ENCODE measurements at regions not wholly inside any gene's neighbourhood (a gene's known extent, or its start where the extent isn't known, plus 50 kb on each side); places are given as distances from the start of the nearest gene placed in this dataset.

DNA sequence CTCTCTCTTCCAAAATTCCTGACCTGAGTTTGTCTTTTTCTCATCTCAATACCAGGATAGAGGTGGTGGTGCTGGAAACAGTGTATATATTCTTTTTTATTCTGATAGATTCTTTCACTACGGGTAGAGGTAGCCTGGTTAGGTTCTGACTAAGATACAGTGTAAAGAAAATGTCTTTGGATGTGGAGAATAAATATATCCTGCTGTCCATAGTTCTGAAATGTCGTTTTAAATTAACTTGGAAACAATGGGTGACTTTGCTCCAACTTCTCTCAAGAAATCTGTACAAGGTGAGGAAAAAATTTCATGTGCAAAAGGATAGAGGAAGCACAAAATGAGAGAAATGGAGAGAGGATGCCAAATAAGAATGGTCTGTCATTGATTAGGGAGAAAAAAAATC, 546.1 kb downstream of the GBA3 start:
- ATAC-seq: no peak
- in situ Hi-C loops (cut with HindIII; ENCODE audit: low pct_unique_long_range_greater_than_20kb, low sequenced_read_pairs) (no loop called here), intact Hi-C loops (cut with micrococcal nuclease; ENCODE audit: unreplicated experiment) (no loop called here)
- Histone ChIP-seq H3K4me1 (ENCODE audit: control insufficient read depth, insufficient read depth, low read length) (no peaks in the 10 kb centered on the region), H3K36me3 (ENCODE audit: control insufficient read depth, insufficient read depth, low read length) (no peaks in the 10 kb centered on the region), H3K9me3 (ENCODE audit: control insufficient read depth, insufficient read depth, low read depth, low read length) (no peaks in the 10 kb centered on the region), H3K27ac (ENCODE audit: low read length) (no peak overlapping the region), H3K4me3 (ENCODE audit: low read depth in 2 of 2, low read length in 2 of 2) (no peak overlapping the region), H3K27me3 (ENCODE audit: control insufficient read depth, insufficient read depth, low read length) (no peaks in the 10 kb centered on the region)
- no peak for TF ChIP-seq POLR2AphosphoS5 (IDR thresholded peaks at IDR 0.05; ENCODE audit: low read depth, low read length)
- no peak for TF ChIP-seq REST (IDR thresholded peaks at IDR 0.05; ENCODE audit: insufficient read depth in 1 of 2, low read depth in 2 of 2, low read length in 1 of 2)
- TF ChIP-seq, protein P1, sequence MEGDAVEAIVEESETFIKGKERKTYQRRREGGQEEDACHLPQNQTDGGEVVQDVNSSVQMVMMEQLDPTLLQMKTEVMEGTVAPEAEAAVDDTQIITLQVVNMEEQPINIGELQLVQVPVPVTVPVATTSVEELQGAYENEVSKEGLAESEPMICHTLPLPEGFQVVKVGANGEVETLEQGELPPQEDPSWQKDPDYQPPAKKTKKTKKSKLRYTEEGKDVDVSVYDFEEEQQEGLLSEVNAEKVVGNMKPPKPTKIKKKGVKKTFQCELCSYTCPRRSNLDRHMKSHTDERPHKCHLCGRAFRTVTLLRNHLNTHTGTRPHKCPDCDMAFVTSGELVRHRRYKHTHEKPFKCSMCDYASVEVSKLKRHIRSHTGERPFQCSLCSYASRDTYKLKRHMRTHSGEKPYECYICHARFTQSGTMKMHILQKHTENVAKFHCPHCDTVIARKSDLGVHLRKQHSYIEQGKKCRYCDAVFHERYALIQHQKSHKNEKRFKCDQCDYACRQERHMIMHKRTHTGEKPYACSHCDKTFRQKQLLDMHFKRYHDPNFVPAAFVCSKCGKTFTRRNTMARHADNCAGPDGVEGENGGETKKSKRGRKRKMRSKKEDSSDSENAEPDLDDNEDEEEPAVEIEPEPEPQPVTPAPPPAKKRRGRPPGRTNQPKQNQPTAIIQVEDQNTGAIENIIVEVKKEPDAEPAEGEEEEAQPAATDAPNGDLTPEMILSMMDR (IDR thresholded peaks at IDR 0.05): no peak
- no peak for TF ChIP-seq SIN3A (IDR thresholded peaks at IDR 0.05; ENCODE audit: borderline replicate concordance, insufficient read depth, low read depth, low read length)
- TF ChIP-seq TCF7L2 (IDR thresholded peaks at IDR 0.05; ENCODE audit: low read depth, low read length): no peak
- no TSS peak for BruUV-seq (replicated peaks)
- ChIA-PET POLR2A (no interaction called here), CTCF (no interaction called here)
- DNase-seq (ENCODE audit: low read depth, low spot score): no peak

GRCh38 chr4:23237771-23238170, 545.0 kb downstream of the GBA3 start:
- in situ Hi-C loops (cut with HindIII; ENCODE audit: low pct_unique_long_range_greater_than_20kb, low sequenced_read_pairs): no loop called here

More at GRCh38 chr4:23237771-23238170, 545.0 kb downstream of the GBA3 start:
- Histone ChIP-seq H3K4me1 (ENCODE audit: control insufficient read depth, insufficient read depth, low read length) (no peaks in the 10 kb centered on the region), H3K4me3 (ENCODE audit: low read depth in 2 of 2, low read length in 2 of 2) (no peak overlapping the region), H3K27me3 (ENCODE audit: control insufficient read depth, insufficient read depth, low read length) (no peaks in the 10 kb centered on the region), H3K9me3 (ENCODE audit: control insufficient read depth, insufficient read depth, low read depth, low read length) (no peaks in the 10 kb centered on the region), H3K27ac (ENCODE audit: low read length) (no peak overlapping the region), H3K36me3 (ENCODE audit: control insufficient read depth, insufficient read depth, low read length) (no peaks in the 10 kb centered on the region)
- TF ChIP-seq POLR2AphosphoS5 (IDR thresholded peaks at IDR 0.05; ENCODE audit: low read depth, low read length) (no peak), SIN3A (IDR thresholded peaks at IDR 0.05; ENCODE audit: borderline replicate concordance, insufficient read depth, low read depth, low read length) (no peak), REST (IDR thresholded peaks at IDR 0.05; ENCODE audit: insufficient read depth in 1 of 2, low read depth in 2 of 2, low read length in 1 of 2) (no peak), TCF7L2 (IDR thresholded peaks at IDR 0.05; ENCODE audit: low read depth, low read length) (no peak)
- TF ChIP-seq, protein P1 (IDR thresholded peaks at IDR 0.05): no peak
- ChIA-PET CTCF (no interaction called here), POLR2A (no interaction called here)
- DNase-seq (ENCODE audit: low read depth, low spot score) (no peak), ATAC-seq (no peak)
- intact Hi-C loops (cut with micrococcal nuclease; ENCODE audit: unreplicated experiment): no loop called here
- BruUV-seq (replicated peaks): no TSS peak
